Uterus (tissue), 2 donors: ENCODE measurements at regions not wholly inside any gene's neighbourhood (a gene's known extent, or its start where the extent isn't known, plus 50 kb on each side); places are given as distances from the start of the nearest gene placed in this dataset.

ENCODE experiments used
- POLR2A ChIP-seq, 2 donors: fragments of 450-650 bp; IDR thresholded peaks; one replicate each; pipeline ENCODE4 v1.6.1; 2016; ENCODE audit warnings: antibody characterized with exemption in 2 of 2, mild to moderate bottlenecking in 1 of 2, moderate library complexity in 1 of 2
- TF ChIP-seq, protein P1 (sequence below), 4 experiments: fragments of 200-600 bp in 2 of 4; fragments of 450-650 bp in 2 of 4; sonication (generic) in 2 of 4; IDR thresholded peaks; one replicate each; pipeline ENCODE4 v1.5.1; 2016 to 2019; ENCODE audit warnings: antibody characterized with exemption in 4 of 4, mild to moderate bottlenecking in 2 of 4, moderate library complexity in 1 of 4

DNA sequence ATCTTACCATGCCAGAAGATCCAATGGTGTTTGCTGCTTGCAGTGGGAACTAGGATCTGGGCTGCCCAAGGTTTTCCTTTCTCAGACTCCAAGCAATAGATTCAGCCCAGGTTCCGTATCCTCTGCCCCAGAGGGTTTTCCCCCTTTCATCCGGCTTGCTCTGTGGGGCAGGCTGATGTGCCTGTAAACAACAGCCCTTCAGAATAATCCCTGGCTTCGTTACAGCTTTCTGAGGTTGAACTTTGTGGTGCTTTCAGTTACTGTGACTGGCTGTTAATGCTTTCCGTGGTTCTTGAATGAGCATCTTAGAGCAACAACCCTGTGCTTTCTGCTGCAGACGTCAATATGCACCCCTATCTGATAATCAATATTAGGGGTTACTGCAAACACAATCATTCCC, 400.4 kb downstream of the BTBD3 start:
- TF ChIP-seq, protein P1, sequence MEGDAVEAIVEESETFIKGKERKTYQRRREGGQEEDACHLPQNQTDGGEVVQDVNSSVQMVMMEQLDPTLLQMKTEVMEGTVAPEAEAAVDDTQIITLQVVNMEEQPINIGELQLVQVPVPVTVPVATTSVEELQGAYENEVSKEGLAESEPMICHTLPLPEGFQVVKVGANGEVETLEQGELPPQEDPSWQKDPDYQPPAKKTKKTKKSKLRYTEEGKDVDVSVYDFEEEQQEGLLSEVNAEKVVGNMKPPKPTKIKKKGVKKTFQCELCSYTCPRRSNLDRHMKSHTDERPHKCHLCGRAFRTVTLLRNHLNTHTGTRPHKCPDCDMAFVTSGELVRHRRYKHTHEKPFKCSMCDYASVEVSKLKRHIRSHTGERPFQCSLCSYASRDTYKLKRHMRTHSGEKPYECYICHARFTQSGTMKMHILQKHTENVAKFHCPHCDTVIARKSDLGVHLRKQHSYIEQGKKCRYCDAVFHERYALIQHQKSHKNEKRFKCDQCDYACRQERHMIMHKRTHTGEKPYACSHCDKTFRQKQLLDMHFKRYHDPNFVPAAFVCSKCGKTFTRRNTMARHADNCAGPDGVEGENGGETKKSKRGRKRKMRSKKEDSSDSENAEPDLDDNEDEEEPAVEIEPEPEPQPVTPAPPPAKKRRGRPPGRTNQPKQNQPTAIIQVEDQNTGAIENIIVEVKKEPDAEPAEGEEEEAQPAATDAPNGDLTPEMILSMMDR (IDR thresholded peaks at IDR 0.05) = no peak
- TF ChIP-seq POLR2A (IDR thresholded peaks at IDR 0.05) = no peak
